ENCODE measurements at regions not wholly inside any gene's neighbourhood (a gene's known extent, or its start where the extent isn't known, plus 50 kb on each side); places are given as distances from the start of the nearest gene placed in this dataset.

DNA sequence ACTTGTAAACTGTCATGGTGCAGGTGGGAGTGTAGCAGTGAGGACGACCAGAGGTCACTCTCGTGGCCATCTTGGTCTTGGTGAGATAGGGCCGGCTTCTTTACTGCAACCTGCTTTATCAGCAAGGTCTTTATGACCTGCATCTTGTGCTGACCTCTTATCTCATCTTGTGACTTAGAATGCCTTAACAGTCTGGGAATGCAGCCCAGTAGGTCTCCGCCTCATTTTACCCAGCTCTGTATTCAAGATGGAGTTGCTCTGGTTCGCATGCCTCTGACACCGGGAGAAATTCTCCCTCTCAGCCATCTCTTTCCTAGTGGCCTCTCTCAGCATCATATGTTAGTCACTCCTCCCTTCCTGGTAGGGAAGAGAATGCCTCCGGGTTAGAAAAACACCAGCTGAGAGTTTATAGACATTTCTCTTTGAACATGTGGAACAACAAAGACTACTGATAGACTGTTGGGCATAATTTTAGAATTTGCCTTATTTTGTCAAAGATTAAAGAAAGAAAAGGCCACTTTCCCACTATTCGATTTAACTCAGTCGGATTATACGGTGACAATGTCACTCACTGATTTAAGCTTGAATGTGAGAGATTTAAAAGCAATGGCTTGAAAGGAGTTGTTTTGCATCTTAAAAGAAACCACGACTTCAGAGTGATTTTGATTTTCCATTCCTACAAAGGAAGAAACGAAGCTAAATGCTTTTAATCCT, 67.9 kb upstream of the SNX9 start:
- TF ChIP-seq, protein P1, sequence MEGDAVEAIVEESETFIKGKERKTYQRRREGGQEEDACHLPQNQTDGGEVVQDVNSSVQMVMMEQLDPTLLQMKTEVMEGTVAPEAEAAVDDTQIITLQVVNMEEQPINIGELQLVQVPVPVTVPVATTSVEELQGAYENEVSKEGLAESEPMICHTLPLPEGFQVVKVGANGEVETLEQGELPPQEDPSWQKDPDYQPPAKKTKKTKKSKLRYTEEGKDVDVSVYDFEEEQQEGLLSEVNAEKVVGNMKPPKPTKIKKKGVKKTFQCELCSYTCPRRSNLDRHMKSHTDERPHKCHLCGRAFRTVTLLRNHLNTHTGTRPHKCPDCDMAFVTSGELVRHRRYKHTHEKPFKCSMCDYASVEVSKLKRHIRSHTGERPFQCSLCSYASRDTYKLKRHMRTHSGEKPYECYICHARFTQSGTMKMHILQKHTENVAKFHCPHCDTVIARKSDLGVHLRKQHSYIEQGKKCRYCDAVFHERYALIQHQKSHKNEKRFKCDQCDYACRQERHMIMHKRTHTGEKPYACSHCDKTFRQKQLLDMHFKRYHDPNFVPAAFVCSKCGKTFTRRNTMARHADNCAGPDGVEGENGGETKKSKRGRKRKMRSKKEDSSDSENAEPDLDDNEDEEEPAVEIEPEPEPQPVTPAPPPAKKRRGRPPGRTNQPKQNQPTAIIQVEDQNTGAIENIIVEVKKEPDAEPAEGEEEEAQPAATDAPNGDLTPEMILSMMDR (conservative IDR thresholded peaks at IDR 0.05; ENCODE audit: low read depth, low read length): no peak
- TF ChIP-seq EZH2 (IDR thresholded peaks at IDR 0.05; ENCODE audit: borderline replicate concordance, low read depth, low read length, poor library complexity, severe bottlenecking): no peak
